ENCODE measurements at regions not wholly inside any gene's neighbourhood (a gene's known extent, or its start where the extent isn't known, plus 50 kb on each side); places are given as distances from the start of the nearest gene placed in this dataset.

DNA sequence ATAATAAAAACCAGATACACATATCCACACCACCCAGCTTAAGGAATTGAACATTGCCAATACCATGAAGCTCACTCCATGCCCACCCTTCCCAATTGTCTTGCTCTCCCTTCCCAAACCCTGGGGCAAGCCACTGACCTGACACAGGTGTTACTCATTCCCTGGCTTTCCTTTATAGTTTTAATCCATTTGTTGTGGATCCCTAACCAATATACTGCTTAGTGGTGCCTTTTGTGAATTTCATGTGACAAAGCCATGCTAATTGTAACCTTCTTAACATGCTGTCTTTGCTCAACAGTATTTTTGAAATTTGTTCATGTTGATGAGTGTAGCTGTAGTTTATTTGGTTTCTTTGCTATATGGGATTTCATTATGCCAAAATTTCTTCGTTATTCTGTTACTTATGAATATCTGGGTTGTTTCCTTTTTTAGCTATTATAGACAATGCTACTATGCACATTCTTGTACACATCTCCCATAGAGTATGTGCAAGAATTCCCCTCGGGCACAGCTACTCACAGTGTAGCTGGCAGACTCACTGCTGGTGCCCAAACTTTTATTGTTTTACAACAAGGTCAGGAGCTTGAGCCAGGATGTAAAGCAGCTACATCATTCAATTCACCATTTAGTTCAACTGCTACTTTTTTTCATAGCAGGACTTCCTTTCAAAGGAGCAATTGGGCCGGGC, 90.8 kb upstream of the ATL2 start:
- H3K36me3 Mint-ChIP-seq (ENCODE audit: unreplicated experiment) = no peaks in the 10 kb centered on the region

DNA sequence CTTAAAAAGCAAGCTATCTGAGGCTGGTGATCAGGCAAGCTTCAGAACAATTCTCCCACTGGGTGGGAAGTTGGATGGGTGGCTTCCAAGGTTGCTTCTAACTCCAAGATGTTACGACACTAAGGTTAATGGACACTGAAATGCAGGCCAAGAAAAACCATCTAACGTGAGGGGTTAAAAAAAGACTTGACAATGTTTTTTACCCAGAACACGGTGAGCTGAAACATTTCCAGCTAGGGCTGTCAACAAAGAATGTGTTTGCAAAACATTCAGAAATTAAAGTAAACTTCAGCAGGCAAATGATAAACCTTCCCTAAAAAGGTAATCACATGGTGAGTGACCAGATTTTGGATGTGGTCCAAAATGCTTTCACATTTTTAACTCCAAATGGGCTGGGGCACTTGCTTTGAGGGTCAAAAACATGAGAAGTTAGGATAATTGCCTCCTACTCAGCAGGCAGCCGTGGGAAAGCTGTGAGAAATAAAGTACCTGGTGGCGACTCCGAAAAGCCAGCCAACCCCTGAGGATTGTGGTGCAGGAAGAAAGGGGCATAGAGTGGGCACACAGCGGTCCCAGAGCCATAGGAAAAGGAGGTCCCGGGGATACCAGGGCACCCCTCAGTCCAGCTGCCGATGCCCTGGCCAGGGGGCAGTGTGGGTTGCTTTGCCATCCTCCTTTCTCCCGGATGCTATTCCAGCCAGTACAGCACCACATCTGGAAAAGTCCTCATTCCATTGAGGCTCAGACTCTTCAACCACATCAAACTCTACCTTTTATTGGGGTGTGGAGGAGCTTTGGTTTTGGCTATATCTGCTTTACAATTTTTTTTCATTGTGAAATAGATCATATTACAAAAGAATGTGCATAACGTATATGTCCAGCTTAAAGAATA, 90.0 kb upstream of the ATL2 start:
- TF ChIP-seq, protein P1, sequence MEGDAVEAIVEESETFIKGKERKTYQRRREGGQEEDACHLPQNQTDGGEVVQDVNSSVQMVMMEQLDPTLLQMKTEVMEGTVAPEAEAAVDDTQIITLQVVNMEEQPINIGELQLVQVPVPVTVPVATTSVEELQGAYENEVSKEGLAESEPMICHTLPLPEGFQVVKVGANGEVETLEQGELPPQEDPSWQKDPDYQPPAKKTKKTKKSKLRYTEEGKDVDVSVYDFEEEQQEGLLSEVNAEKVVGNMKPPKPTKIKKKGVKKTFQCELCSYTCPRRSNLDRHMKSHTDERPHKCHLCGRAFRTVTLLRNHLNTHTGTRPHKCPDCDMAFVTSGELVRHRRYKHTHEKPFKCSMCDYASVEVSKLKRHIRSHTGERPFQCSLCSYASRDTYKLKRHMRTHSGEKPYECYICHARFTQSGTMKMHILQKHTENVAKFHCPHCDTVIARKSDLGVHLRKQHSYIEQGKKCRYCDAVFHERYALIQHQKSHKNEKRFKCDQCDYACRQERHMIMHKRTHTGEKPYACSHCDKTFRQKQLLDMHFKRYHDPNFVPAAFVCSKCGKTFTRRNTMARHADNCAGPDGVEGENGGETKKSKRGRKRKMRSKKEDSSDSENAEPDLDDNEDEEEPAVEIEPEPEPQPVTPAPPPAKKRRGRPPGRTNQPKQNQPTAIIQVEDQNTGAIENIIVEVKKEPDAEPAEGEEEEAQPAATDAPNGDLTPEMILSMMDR (IDR thresholded peaks at IDR 0.05; ENCODE audit: partially characterized antibody, unreplicated experiment) = no peak
- H3K9me3 Mint-ChIP-seq (ENCODE audit: unreplicated experiment) = peaks cover 3% of the 10 kb centered on the region
- H3K36me3 Mint-ChIP-seq (ENCODE audit: unreplicated experiment) = no peaks in the 10 kb centered on the region
- H3K4me1 Mint-ChIP-seq (ENCODE audit: low read depth, unreplicated experiment) = no peaks in the 10 kb centered on the region
- no peak overlapping the region for H3K4me3 Mint-ChIP-seq (ENCODE audit: unreplicated experiment)
- H3K27ac Mint-ChIP-seq (ENCODE audit: unreplicated experiment) = no peak overlapping the region
- no peak for DNase-seq
- H3K27me3 Mint-ChIP-seq (ENCODE audit: unreplicated experiment) = peaks cover 3% of the 10 kb centered on the region

More for the DNA sequence above, 90.8 kb upstream of the ATL2 start:
- no peak for DNase-seq
- H3K4me1 Mint-ChIP-seq (ENCODE audit: low read depth, unreplicated experiment) = no peaks in the 10 kb centered on the region
- H3K9me3 Mint-ChIP-seq (ENCODE audit: unreplicated experiment) = peaks cover 1% of the 10 kb centered on the region
- TF ChIP-seq, protein P1 (IDR thresholded peaks at IDR 0.05; ENCODE audit: partially characterized antibody, unreplicated experiment) = no peak
- no peak overlapping the region for H3K4me3 Mint-ChIP-seq (ENCODE audit: unreplicated experiment)
- H3K27me3 Mint-ChIP-seq (ENCODE audit: unreplicated experiment) = peaks cover 3% of the 10 kb centered on the region
- H3K27ac Mint-ChIP-seq (ENCODE audit: unreplicated experiment) = no peak overlapping the region

DNA sequence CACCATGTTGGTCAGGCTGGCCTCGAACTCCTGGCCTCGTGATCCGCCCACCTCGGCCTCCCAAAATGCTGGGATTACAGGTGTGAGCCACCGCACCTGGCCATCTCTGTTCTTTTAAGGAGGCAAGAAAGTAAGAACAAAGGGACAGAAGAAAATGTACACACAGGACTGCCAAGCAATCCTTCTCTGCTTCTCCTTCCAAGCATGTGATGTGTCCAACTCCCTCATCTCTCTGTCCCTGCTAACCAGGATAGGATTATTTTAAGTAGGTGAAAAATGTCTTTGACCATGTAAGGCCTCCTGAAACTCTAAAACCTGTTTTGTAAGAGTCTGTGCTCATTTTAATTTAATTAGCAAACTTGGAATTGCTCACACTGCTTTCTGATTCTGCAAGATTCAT, 89.3 kb upstream of the ATL2 start:
- no peak overlapping the region for H3K4me3 Mint-ChIP-seq (ENCODE audit: unreplicated experiment)
- no peaks in the 10 kb centered on the region for H3K36me3 Mint-ChIP-seq (ENCODE audit: unreplicated experiment)
- TF ChIP-seq, protein P1 (IDR thresholded peaks at IDR 0.05; ENCODE audit: partially characterized antibody, unreplicated experiment) = no peak
- no peak for DNase-seq
- H3K27ac Mint-ChIP-seq (ENCODE audit: unreplicated experiment) = no peak overlapping the region
- no peaks in the 10 kb centered on the region for H3K4me1 Mint-ChIP-seq (ENCODE audit: low read depth, unreplicated experiment)
- peaks cover 1% of the 10 kb centered on the region for H3K9me3 Mint-ChIP-seq (ENCODE audit: unreplicated experiment)
- peaks cover 3% of the 10 kb centered on the region for H3K27me3 Mint-ChIP-seq (ENCODE audit: unreplicated experiment)

DNA sequence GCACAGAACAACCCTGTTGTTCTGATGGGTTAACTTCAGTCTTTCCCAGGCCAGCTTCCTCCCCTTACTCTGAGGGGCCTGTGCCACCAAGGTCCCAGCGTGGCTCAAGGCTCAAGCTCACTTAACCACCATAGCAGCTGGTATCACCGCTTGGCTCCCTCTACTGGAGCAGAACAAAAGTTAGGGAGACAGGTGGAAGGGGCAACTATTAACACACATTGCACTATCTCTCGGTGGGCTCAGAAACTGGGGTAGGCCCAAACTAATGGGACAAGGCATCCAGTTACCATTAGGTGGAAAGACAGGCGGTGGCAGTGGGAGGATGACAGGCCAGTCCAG, 88.7 kb upstream of the ATL2 start:
- no peak for DNase-seq
- H3K27ac Mint-ChIP-seq (ENCODE audit: unreplicated experiment) = no peak overlapping the region
- H3K9me3 Mint-ChIP-seq (ENCODE audit: unreplicated experiment) = peaks cover 1% of the 10 kb centered on the region
- no peaks in the 10 kb centered on the region for H3K4me1 Mint-ChIP-seq (ENCODE audit: low read depth, unreplicated experiment)
- no peak overlapping the region for H3K4me3 Mint-ChIP-seq (ENCODE audit: unreplicated experiment)
- no peaks in the 10 kb centered on the region for H3K36me3 Mint-ChIP-seq (ENCODE audit: unreplicated experiment)
- peaks cover 3% of the 10 kb centered on the region for H3K27me3 Mint-ChIP-seq (ENCODE audit: unreplicated experiment)
- TF ChIP-seq, protein P1 (IDR thresholded peaks at IDR 0.05; ENCODE audit: partially characterized antibody, unreplicated experiment) = peak; percentile 13

Measured in glutamatergic neuron (in vitro differentiated cells).